H1 (cell line): ENCODE measurements at regions not wholly inside any gene's neighbourhood (a gene's known extent, or its start where the extent isn't known, plus 50 kb on each side); places are given as distances from the start of the nearest gene placed in this dataset.

Experiments used
- CTCF ChIA-PET: fragments of 300-600 bp; sonication (Branson Sonifier 250); formaldehyde crosslinking; loops from one replicate; lab custom pipeline; 2021; ENCODE audit not compliant: partially characterized antibody; lab: Charles Lee
- POLR2A ChIA-PET: fragments of 300-600 bp; sonication (Branson Sonifier 250); formaldehyde crosslinking; loops from one replicate; lab custom pipeline; 2021; ENCODE audit warnings: inconsistent platforms; ENCODE audit not compliant: partially characterized antibody; lab: Charles Lee
- DNase-seq, 2 experiments: peaks; one replicate each; pipeline versions ENCODE4 v3.0.0 to v3.0.0-alpha.2; 2010 to 2022; ENCODE audit warnings: low spot score in 2 of 2, low read depth in 1 of 2, mixed read lengths in 1 of 2
- FAIRE-seq: peaks from 2 replicates; lab custom pipeline; 2011; peaks lifted over from hg19 to GRCh38; lab: Jason Lieb, UNC
- H2AFZ ChIP-seq: 2 replicates; pipeline ENCODE4 v1.8.1; 2012; ENCODE audit warnings: low read length, inconsistent platforms
- H2AK5ac ChIP-seq: 2 replicates; pipeline ENCODE4 v1.6.1; 2013; ENCODE audit warnings: low read depth, low read length
- H2BK120ac ChIP-seq: replicated peaks from 2 replicates; pipeline ENCODE3; 2013; ENCODE audit warnings: low read depth, low read length, inconsistent platforms
- H2BK12ac ChIP-seq: 2 replicates; pipeline ENCODE4 v1.6.1; 2013; ENCODE audit warnings: low read depth, low read length
- H2BK15ac ChIP-seq: 2 replicates; pipeline ENCODE4 v1.6.1; 2013; ENCODE audit warnings: low read length
- H2BK20ac ChIP-seq: 2 replicates; pipeline ENCODE4 v1.6.1; 2013; ENCODE audit warnings: low read length
- H2BK5ac ChIP-seq: 2 replicates; pipeline ENCODE4 v1.6.1; 2013; ENCODE audit warnings: low read depth, low read length
- H3K14ac ChIP-seq: 2 replicates; pipeline ENCODE4 v1.6.1; 2013; ENCODE audit warnings: inconsistent platforms; ENCODE audit not compliant: insufficient read length
- H3K18ac ChIP-seq: 2 replicates; pipeline ENCODE4 v1.6.1; 2013; ENCODE audit warnings: low read length; ENCODE audit errors: extremely low read depth
- H3K23ac ChIP-seq: 2 replicates; pipeline ENCODE4 v1.6.1; 2013; ENCODE audit warnings: inconsistent platforms; ENCODE audit not compliant: insufficient read length
- H3K23me2 ChIP-seq: 2 replicates; pipeline ENCODE4 v1.6.1; 2013; ENCODE audit warnings: low read depth, low read length
- H3K27ac ChIP-seq: 2 replicates; pipeline ENCODE4 v1.6.1; 2011; ENCODE audit warnings: low read depth, low read length, inconsistent platforms
- H3K27me3 ChIP-seq, 4 experiments: replicated peaks in 1 of 4; 1 replicate in 1 of 4; 2 replicates in 3 of 4; pipeline versions ENCODE4 v1.6.1 to v1.8.1; 2011 to 2013; ENCODE audit warnings: low read length in 3 of 4, mild to moderate bottlenecking in 3 of 4, inconsistent platforms in 2 of 4, mixed read lengths in 2 of 4, moderate library complexity in 1 of 4; ENCODE audit not compliant: control insufficient read depth in 3 of 4, insufficient read depth in 3 of 4; ENCODE audit errors: extremely low read depth in 1 of 4
- H3K36me3 ChIP-seq, 4 experiments: 2 replicates each; pipeline versions ENCODE4 v1.6.1 to v1.8.1; 2011 to 2013; ENCODE audit warnings: mild to moderate bottlenecking in 4 of 4, low read length in 3 of 4, moderate library complexity in 2 of 4, control low read depth in 1 of 4, inconsistent platforms in 1 of 4; ENCODE audit not compliant: insufficient read depth in 4 of 4, control insufficient read depth in 2 of 4
- H3K4ac ChIP-seq: replicated peaks from 2 replicates; pipeline ENCODE3; 2013; ENCODE audit warnings: low read length, low read depth, mixed read lengths, inconsistent platforms; ENCODE audit not compliant: insufficient read length
- H3K4me1 ChIP-seq, 4 experiments: replicated peaks in 1 of 4; 1 replicate in 1 of 4; 2 replicates in 3 of 4; pipeline versions ENCODE4 v1.6.1 to v1.8.1; 2011 to 2013; ENCODE audit warnings: low read length in 3 of 4, inconsistent platforms in 2 of 4, mixed read lengths in 1 of 4; ENCODE audit not compliant: insufficient read depth in 4 of 4, control insufficient read depth in 3 of 4
- H3K4me2 ChIP-seq, 2 experiments: 2 replicates each; pipeline versions ENCODE4 v1.6.1 to v1.8.1; 2011 to 2013; ENCODE audit warnings: low read depth in 2 of 2, low read length in 2 of 2, control low read depth in 1 of 2, inconsistent platforms in 1 of 2, mild to moderate bottlenecking in 1 of 2; ENCODE audit not compliant: insufficient read depth in 1 of 2
- H3K4me3 ChIP-seq, 4 experiments: fragments of 200-600, 300-600 bp in 1 of 4; sonication (generic), shearing (Covaris generic), sonication (Bioruptor Twin) in 1 of 4; 2 replicates each; pipeline versions ENCODE4 v1.5.1 to v1.8.1; 2011 to 2016; ENCODE audit warnings: low read length in 4 of 4, low read depth in 3 of 4, control low read depth in 2 of 4, inconsistent platforms in 2 of 4, mild to moderate bottlenecking in 2 of 4, mixed read lengths in 1 of 4, moderate library complexity in 1 of 4; ENCODE audit not compliant: insufficient read depth in 2 of 4; ENCODE audit errors: extremely low read depth in 1 of 4
- H3K56ac ChIP-seq: replicated peaks from 2 replicates; pipeline ENCODE3; 2013; ENCODE audit warnings: low read depth, mild to moderate bottlenecking, mixed read lengths, low read length, inconsistent platforms; ENCODE audit not compliant: insufficient read length
- H3K79me1 ChIP-seq: 2 replicates; pipeline ENCODE4 v1.6.1; 2013; ENCODE audit warnings: low read depth, low read length, control low read depth
- H3K79me2 ChIP-seq, 2 experiments: 2 replicates each; pipeline versions ENCODE4 v1.6.1 to v1.8.1; 2012 to 2013; ENCODE audit warnings: low read length in 2 of 2, mild to moderate bottlenecking in 2 of 2, inconsistent platforms in 1 of 2; ENCODE audit not compliant: insufficient read depth in 2 of 2, control insufficient read depth in 1 of 2
- H3K9ac ChIP-seq, 4 experiments: replicated peaks in 1 of 4; 1 replicate in 1 of 4; 2 replicates in 3 of 4; pipeline versions ENCODE4 v1.6.1 to v1.8.1; 2011 to 2013; ENCODE audit warnings: low read depth in 3 of 4, low read length in 3 of 4, control low read depth in 2 of 4, mild to moderate bottlenecking in 2 of 4, moderate library complexity in 2 of 4, inconsistent platforms in 1 of 4; ENCODE audit errors: extremely low read depth in 1 of 4
- H3K9me3 ChIP-seq, 2 experiments: 2 replicates each; pipeline versions ENCODE4 v1.6.1 to v1.8.1; 2012 to 2013; ENCODE audit warnings: mild to moderate bottlenecking in 2 of 2, moderate library complexity in 2 of 2, control low read depth in 1 of 2, inconsistent platforms in 1 of 2, low read depth in 1 of 2, low read length in 1 of 2, mixed read lengths in 1 of 2; ENCODE audit not compliant: insufficient read depth in 2 of 2
- H4K20me1 ChIP-seq, 2 experiments: replicated peaks in 1 of 2; 2 replicates each; pipeline versions ENCODE3 to v1.8.1; 2011 to 2013; ENCODE audit warnings: inconsistent platforms in 2 of 2, low read length in 2 of 2, mild to moderate bottlenecking in 1 of 2; ENCODE audit not compliant: insufficient read depth in 2 of 2, control insufficient read depth in 1 of 2
- H4K5ac ChIP-seq: 2 replicates; pipeline ENCODE4 v1.6.1; 2013; ENCODE audit warnings: low read length, low read depth, mixed read lengths, inconsistent platforms; ENCODE audit not compliant: insufficient read length
- H4K8ac ChIP-seq: 2 replicates; pipeline ENCODE4 v1.8.0; 2013; ENCODE audit warnings: mild to moderate bottlenecking, moderate library complexity, low read length, inconsistent platforms; ENCODE audit not compliant: insufficient read depth; ENCODE audit errors: extremely low read depth
- H4K91ac ChIP-seq: replicated peaks from 2 replicates; pipeline ENCODE3; 2013; ENCODE audit warnings: low read length, mixed read lengths, inconsistent platforms; ENCODE audit not compliant: insufficient read length
- BACH1 ChIP-seq: IDR thresholded peaks from 2 replicates; pipeline ENCODE4 v1.6.1; 2012; ENCODE audit warnings: low read length, improper control_type of control experiment
- JUND ChIP-seq: IDR thresholded peaks from 2 replicates; pipeline ENCODE4 v1.6.1; 2011; ENCODE audit warnings: mild to moderate bottlenecking, improper control_type of control experiment, low read length
- KDM5A ChIP-seq: fragments of 200-600 bp; IDR thresholded peaks from 2 replicates; pipeline ENCODE4 v1.7.1; 2012; ENCODE audit warnings: mild to moderate bottlenecking, low read length, inconsistent platforms, mixed read lengths
- NANOG ChIP-seq: IDR thresholded peaks from 2 replicates; pipeline ENCODE4 v1.6.1; 2011; ENCODE audit warnings: low read length, low read depth, mild to moderate bottlenecking, inconsistent platforms; ENCODE audit not compliant: insufficient read depth, poor library complexity, severe bottlenecking
- SIRT6 ChIP-seq: IDR thresholded peaks from one replicate; pipeline ENCODE4 v1.7.1; 2012; ENCODE audit warnings: low read length, inconsistent platforms
- SP4 ChIP-seq: IDR thresholded peaks from 2 replicates; pipeline ENCODE4 v1.6.1; 2012; ENCODE audit warnings: low read length, inconsistent platforms
- YY1 ChIP-seq: IDR thresholded peaks from 2 replicates; pipeline ENCODE4 v1.6.1; 2011; ENCODE audit warnings: low read depth, mild to moderate bottlenecking, low read length
- WGBS, 2 experiments: shearing (Covaris generic) in 1 of 2; methylation state at CpG; one replicate each; pipeline versions ENCODE4 v1.1.6 to v1.1.7; 2013 to 2015; ENCODE audit warnings: low lambda C conversion rate in 2 of 2, mixed read lengths in 2 of 2, inconsistent platforms in 1 of 2, low coverage in 1 of 2, missing lambda C conversion rate in 1 of 2; ENCODE audit not compliant: insufficient replicate concordance in 2 of 2, insufficient coverage in 1 of 2, insufficient read length in 1 of 2; ENCODE audit errors: extremely low coverage in 1 of 2, missing lambda C conversion rate in 1 of 2; 5-methylcytosine and 5-hydroxymethylcytosine counted together

DNA sequence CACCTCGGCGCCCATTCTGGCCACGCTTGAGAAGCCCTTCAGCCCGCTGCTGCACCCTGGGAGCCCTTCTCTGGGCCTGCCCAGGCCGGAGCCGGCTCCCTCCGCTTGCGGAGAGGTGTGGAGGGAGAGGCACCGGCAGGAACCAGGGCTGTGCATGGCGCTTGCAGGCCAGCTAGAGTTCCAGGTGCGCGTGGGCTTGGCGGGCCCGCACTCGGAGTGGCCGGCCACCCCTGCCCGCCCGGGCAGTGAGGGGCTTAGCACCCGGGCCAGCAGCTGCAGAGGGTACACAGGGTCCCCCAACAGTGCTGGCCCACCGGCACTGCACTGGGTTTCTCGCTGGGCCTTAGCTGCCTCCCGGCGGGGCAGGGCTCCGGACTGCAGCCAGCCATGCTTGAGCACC lies 72.3 kb upstream of the SYK start:
- Histone ChIP-seq H2BK5ac (no peak overlapping the region), H3K9me3 (no peaks in the 10 kb centered on the region), H2BK120ac (no peak overlapping the region), H3K79me1 (no peaks in the 10 kb centered on the region), H2AK5ac (no peak overlapping the region), H3K4me3 (no peak overlapping the region), H3K56ac (no peak overlapping the region), H4K5ac (no peak overlapping the region), H4K20me1 (no peaks in the 10 kb centered on the region), H3K4me2 (no peak overlapping the region), H2BK12ac (no peak overlapping the region), H3K9ac (no peak overlapping the region), H2AFZ (no peak overlapping the region), H3K23me2 (no peaks in the 10 kb centered on the region), H3K27me3 (no peaks in the 10 kb centered on the region), H3K23ac (no peak overlapping the region), H3K18ac (no peak overlapping the region), H3K4ac (no peak overlapping the region), H3K36me3 (no peaks in the 10 kb centered on the region), H3K27ac (no peak overlapping the region), H2BK20ac (no peak overlapping the region), H4K8ac (no peak overlapping the region), H3K14ac (no peak overlapping the region), H3K79me2 (no peaks in the 10 kb centered on the region), H3K4me1 (no peaks in the 10 kb centered on the region), H4K91ac (no peak overlapping the region), H2BK15ac (no peak overlapping the region)
- DNase-seq (no peak), FAIRE-seq (no peak)
- 98% methylated on average over 12 of the region's 24 CpGs; no CpG with 5 or more reads in 1 of the 2 experiments for WGBS, 2 experiments
- ChIA-PET POLR2A (no interaction called here), CTCF (interaction anchor here (1.0 kb wide), 1 partner anchor 46 kb away, joined by 3 read pairs; no protein-coding TSS in a partner anchor)
- TF ChIP-seq NANOG (no peak), SIRT6 (no peak), KDM5A (no peak), BACH1 (no peak), SP4 (no peak), JUND (no peak), YY1 (no peak)
